ENCODE measurements at regions not wholly inside any gene's neighbourhood (a gene's known extent, or its start where the extent isn't known, plus 50 kb on each side); places are given as distances from the start of the nearest gene placed in this dataset.
"Not testable (repeated sequence)": the region's sequence is repeated elsewhere in the genome, so short reads cannot be mapped to it uniquely, and the experiment has no call there.

- ChIA-PET POLR2A (ENCODE audit: low non-redundant PET) (no interaction called here), CTCF (interaction anchor here (1.0 kb wide), 1 partner anchor 9 kb away, joined by 3 read pairs; no protein-coding TSS in a partner anchor)
- TF ChIP-seq, protein P1, sequence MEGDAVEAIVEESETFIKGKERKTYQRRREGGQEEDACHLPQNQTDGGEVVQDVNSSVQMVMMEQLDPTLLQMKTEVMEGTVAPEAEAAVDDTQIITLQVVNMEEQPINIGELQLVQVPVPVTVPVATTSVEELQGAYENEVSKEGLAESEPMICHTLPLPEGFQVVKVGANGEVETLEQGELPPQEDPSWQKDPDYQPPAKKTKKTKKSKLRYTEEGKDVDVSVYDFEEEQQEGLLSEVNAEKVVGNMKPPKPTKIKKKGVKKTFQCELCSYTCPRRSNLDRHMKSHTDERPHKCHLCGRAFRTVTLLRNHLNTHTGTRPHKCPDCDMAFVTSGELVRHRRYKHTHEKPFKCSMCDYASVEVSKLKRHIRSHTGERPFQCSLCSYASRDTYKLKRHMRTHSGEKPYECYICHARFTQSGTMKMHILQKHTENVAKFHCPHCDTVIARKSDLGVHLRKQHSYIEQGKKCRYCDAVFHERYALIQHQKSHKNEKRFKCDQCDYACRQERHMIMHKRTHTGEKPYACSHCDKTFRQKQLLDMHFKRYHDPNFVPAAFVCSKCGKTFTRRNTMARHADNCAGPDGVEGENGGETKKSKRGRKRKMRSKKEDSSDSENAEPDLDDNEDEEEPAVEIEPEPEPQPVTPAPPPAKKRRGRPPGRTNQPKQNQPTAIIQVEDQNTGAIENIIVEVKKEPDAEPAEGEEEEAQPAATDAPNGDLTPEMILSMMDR (conservative IDR thresholded peaks at IDR 0.05; ENCODE audit: low read depth): no peak
- DNase-seq (ENCODE audit: low spot score): no peak
- no peak overlapping the region for H3K27ac ChIP-seq
Observed at GRCh38 chr6:1445650-1446330, 56.4 kb downstream of the FOXF2 start.

DNA sequence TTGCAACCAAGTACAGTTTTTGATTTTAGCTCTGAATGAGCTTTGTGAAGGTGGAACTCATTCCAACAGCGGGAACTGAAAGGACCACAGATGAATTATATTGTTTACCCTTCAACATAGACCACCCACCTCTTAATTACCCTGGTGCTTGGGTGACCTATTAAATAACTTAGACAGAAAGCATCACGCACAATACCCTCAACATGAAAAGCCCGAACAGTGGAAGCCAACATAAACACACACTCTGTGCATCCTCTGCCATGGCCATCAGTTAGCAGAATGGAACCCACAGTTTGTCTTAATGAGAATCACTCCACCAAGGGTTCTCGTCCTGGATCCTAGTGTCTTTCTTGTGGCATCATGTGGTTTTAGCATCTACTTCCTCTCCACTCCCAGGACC lies 60.5 kb downstream of the FOXF2 start:
- DNase-seq (ENCODE audit: low spot score): no peak
- POLR2A ChIA-PET (ENCODE audit: low non-redundant PET): no interaction called here
- CTCF ChIA-PET: interaction anchor here (0.6 to 1.8 kb wide), 3 partner anchors 13 to 992 kb away, joined by 4 to 7 read pairs (median 7); no protein-coding TSS in a partner anchor
- H3K27ac ChIP-seq: no peak overlapping the region
- TF ChIP-seq, protein P1 (conservative IDR thresholded peaks at IDR 0.05; ENCODE audit: low read depth): no peak

DNA sequence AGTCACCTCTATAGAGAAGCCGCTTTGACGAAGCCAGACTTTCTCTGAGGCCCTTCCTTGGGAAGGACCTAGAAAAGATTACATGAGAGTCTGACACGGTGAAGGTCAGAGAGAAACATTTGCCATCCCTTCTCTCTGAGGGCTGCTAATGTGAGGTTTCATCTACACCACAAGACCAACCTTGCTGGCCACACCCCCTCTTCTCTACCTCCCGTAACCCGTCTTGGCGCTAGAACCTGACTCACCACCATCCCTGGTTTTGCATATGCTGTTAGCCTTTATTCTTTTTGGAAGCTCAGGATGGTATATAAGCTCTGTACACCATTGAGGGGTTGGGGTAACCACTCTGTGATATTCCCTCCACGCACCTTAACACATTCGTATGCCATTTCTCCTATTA lies 63.6 kb downstream of the FOXF2 start:
- POLR2A ChIA-PET (ENCODE audit: low non-redundant PET): no interaction called here
- no peak overlapping the region for H3K27ac ChIP-seq
- CTCF ChIA-PET: no interaction called here
- DNase-seq (ENCODE audit: low spot score): no peak
- TF ChIP-seq, protein P1 (conservative IDR thresholded peaks at IDR 0.05; ENCODE audit: low read depth): no peak

DNA sequence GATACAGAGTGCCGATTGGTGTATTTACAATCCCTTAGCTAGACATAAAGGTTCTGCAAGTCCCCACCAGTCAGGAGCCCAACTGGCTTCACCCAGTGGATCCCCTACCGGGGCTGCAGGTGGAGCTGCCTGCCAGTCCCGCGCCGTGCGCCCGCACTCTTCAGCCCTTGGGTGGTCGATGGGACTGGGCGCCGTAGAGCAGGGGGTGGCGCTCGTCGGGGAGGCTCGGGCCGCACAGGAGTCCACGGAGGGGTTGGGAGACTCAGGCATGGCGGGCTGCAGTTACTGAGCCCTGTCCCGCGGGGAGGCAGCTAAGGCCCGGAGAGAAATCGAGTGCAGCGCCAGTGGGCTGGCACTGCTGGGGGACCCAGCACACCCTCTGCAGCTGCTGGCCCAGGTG lies 67.4 kb downstream of the FOXF2 start:
- H3K27ac ChIP-seq; DNase-seq (ENCODE audit: low spot score); POLR2A ChIA-PET (ENCODE audit: low non-redundant PET); CTCF ChIA-PET: not testable (repeated sequence)

DNA sequence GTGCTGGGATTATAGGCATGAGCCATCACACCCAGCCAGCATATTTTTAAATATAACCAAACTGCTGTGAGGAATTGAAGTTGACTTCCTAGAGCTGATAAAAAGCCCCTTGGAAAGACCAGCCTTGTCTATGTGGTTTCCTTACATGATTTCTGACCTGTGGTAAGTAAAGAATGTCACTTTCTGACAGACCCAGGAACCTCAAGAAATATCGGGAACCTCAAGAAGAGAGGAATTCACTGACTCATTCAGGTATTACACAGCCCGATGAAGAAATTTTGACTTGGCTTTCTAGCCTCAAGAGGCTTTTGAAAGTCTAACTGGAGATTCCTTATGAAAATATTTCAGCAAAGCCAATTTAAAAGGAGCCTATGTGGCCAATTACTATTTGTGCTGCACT lies 71.8 kb downstream of the FOXF2 start:
- ChIA-PET POLR2A (ENCODE audit: low non-redundant PET) (no interaction called here), CTCF (no interaction called here)
- peak; percentile 34 for DNase-seq (ENCODE audit: low spot score)
- H3K27ac ChIP-seq: no peak overlapping the region
- TF ChIP-seq, protein P1 (conservative IDR thresholded peaks at IDR 0.05; ENCODE audit: low read depth): no peak

GRCh38 chr6:1461736-1462135 lies 72.4 kb downstream of the FOXF2 start:
- DNase-seq (ENCODE audit: low spot score): no peak
- H3K27ac ChIP-seq: no peak overlapping the region
- ChIA-PET POLR2A (ENCODE audit: low non-redundant PET) (no interaction called here), CTCF (no interaction called here)
- TF ChIP-seq, protein P1 (conservative IDR thresholded peaks at IDR 0.05; ENCODE audit: low read depth): no peak

- POLR2A ChIA-PET (ENCODE audit: low non-redundant PET): no interaction called here
- DNase-seq (ENCODE audit: low spot score): no peak
- CTCF ChIA-PET: interaction anchor here (0.7 kb wide), 1 partner anchor 93 kb away, joined by 3 read pairs; no protein-coding TSS in a partner anchor
- TF ChIP-seq, protein P1 (conservative IDR thresholded peaks at IDR 0.05; ENCODE audit: low read depth): no peak
- H3K27ac ChIP-seq: no peak overlapping the region
Observed at GRCh38 chr6:1463275-1463674, 73.9 kb downstream of the FOXF2 start.
